OCI-LY3 (cell line): ENCODE measurements at regions not wholly inside any gene's neighbourhood (a gene's known extent, or its start where the extent isn't known, plus 50 kb on each side); places are given as distances from the start of the nearest gene placed in this dataset.

Experiments used
- H2AFZ ChIP-seq: fragments of 200-600, 300-600 bp; shearing (Covaris generic); 2 replicates; pipeline ENCODE4 v1.6.0; 2014; ENCODE audit warnings: antibody characterized with exemption, low read depth, low read length
- H3K27ac ChIP-seq: fragments of 200-600, 300-600 bp; sonication (generic); 2 replicates; pipeline ENCODE4 v1.5.1; 2014; ENCODE audit warnings: mild to moderate bottlenecking, low read length, moderate library complexity, mixed read lengths
- H3K27me3 ChIP-seq: fragments of 200-600, 300-600 bp; sonication (generic); 2 replicates; pipeline ENCODE4 v1.6.1; 2014; ENCODE audit warnings: low read depth, low read length, mixed read lengths
- H3K36me3 ChIP-seq: fragments of 200-600, 300-600 bp; sonication (generic); replicated peaks from 2 replicates; pipeline ENCODE3; 2014; ENCODE audit warnings: low read depth, low read length, mixed read lengths
- H3K4me1 ChIP-seq: fragments of 300-600, 200-600 bp; sonication (generic); 2 replicates; pipeline ENCODE4 v1.6.1; 2014; ENCODE audit warnings: low read length, mixed read lengths
- H3K4me2 ChIP-seq: fragments of 200-600, 300-600 bp; sonication (generic); 2 replicates; pipeline ENCODE4 v1.6.1; 2014; ENCODE audit warnings: low read length, mixed read lengths
- H3K4me3 ChIP-seq: fragments of 300-600, 200-600 bp; sonication (generic); 2 replicates; pipeline ENCODE4 v1.5.1; 2014; ENCODE audit warnings: antibody characterized with exemption, mild to moderate bottlenecking, low read length, moderate library complexity
- H3K79me2 ChIP-seq: fragments of 300-600, 200-600 bp; shearing (Covaris generic); 2 replicates; pipeline ENCODE4 v1.6.1; 2014; ENCODE audit warnings: mild to moderate bottlenecking, low read length, mixed read lengths
- H3K9ac ChIP-seq: fragments of 300-600, 200-600 bp; shearing (Covaris generic); 2 replicates; pipeline ENCODE4 v1.6.0; 2014; ENCODE audit warnings: mild to moderate bottlenecking, low read length, moderate library complexity
- H3K9me3 ChIP-seq: fragments of 200-600, 300-600 bp; shearing (Covaris generic); 2 replicates; pipeline ENCODE4 v1.6.1; 2014; ENCODE audit warnings: low read length, mixed read lengths; ENCODE audit not compliant: insufficient read depth
- H4K20me1 ChIP-seq: fragments of 200-600, 300-600 bp; sonication (generic); 2 replicates; pipeline ENCODE4 v1.6.1; 2016; ENCODE audit warnings: low read length, mixed read lengths; ENCODE audit not compliant: insufficient read depth
- EZH2phosphoT487 ChIP-seq: fragments of 200-600 bp; shearing (Covaris generic); IDR thresholded peaks from 2 replicates; pipeline ENCODE4 v1.6.1; 2018; ENCODE audit warnings: antibody characterized with exemption, mixed run types, low read depth
- TF ChIP-seq, protein P1 (sequence below): fragments of 200-600, 300-600 bp; sonication (generic); IDR thresholded peaks from 2 replicates; pipeline ENCODE4 v1.5.1; 2014; ENCODE audit warnings: antibody characterized with exemption, low read length, low read depth

- Histone ChIP-seq H4K20me1 (no peaks in the 10 kb centered on the region), H3K36me3 (no peaks in the 10 kb centered on the region), H3K4me2 (no peak overlapping the region), H3K27ac (no peak overlapping the region), H3K9ac (no peak overlapping the region), H3K27me3 (no peaks in the 10 kb centered on the region), H3K9me3 (no peaks in the 10 kb centered on the region), H3K79me2 (no peaks in the 10 kb centered on the region), H2AFZ (no peak overlapping the region), H3K4me3 (no peak overlapping the region), H3K4me1 (no peaks in the 10 kb centered on the region)
- TF ChIP-seq, protein P1, sequence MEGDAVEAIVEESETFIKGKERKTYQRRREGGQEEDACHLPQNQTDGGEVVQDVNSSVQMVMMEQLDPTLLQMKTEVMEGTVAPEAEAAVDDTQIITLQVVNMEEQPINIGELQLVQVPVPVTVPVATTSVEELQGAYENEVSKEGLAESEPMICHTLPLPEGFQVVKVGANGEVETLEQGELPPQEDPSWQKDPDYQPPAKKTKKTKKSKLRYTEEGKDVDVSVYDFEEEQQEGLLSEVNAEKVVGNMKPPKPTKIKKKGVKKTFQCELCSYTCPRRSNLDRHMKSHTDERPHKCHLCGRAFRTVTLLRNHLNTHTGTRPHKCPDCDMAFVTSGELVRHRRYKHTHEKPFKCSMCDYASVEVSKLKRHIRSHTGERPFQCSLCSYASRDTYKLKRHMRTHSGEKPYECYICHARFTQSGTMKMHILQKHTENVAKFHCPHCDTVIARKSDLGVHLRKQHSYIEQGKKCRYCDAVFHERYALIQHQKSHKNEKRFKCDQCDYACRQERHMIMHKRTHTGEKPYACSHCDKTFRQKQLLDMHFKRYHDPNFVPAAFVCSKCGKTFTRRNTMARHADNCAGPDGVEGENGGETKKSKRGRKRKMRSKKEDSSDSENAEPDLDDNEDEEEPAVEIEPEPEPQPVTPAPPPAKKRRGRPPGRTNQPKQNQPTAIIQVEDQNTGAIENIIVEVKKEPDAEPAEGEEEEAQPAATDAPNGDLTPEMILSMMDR, result no peak
- no peak for TF ChIP-seq EZH2phosphoT487
Measured at GRCh38 chr5:85741972-85742371, 875.8 kb upstream of the COX7C start.

- no peak overlapping the region for H3K27ac ChIP-seq
- H2AFZ ChIP-seq, result no peak overlapping the region
- no peak overlapping the region for H3K4me3 ChIP-seq
- no peak overlapping the region for H3K4me2 ChIP-seq
- no peaks in the 10 kb centered on the region for H3K27me3 ChIP-seq
- H3K9me3 ChIP-seq, result no peaks in the 10 kb centered on the region
- H3K79me2 ChIP-seq, result no peaks in the 10 kb centered on the region
- no peaks in the 10 kb centered on the region for H4K20me1 ChIP-seq
- no peak overlapping the region for H3K9ac ChIP-seq
- no peaks in the 10 kb centered on the region for H3K4me1 ChIP-seq
- TF ChIP-seq EZH2phosphoT487, result no peak
- TF ChIP-seq, protein P1, result no peak
- H3K36me3 ChIP-seq, result no peaks in the 10 kb centered on the region
Measured at GRCh38 chr5:85760519-85760918, 857.2 kb upstream of the COX7C start.

DNA sequence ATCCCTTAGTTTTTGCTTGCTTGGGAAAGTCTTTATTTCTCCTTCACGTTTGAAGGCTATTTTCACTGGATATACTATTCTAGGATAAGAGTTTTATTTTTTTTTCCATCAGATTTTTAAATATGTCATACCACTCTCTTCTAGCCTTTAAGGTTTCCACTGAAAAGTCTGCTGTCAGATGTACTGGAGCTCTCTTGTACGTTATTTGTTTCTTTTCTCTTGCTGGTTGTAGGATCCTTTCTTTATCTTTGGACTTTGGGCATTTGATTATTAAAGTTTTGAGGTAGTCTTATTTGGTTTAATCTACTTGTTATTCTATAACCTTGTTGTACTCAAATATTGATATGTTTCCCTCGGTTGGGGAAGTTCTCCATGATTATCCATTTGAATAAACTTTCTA lies 848.4 kb upstream of the COX7C start:
- H3K27ac ChIP-seq, result no peak overlapping the region
- no peaks in the 10 kb centered on the region for H3K4me1 ChIP-seq
- H3K79me2 ChIP-seq, result no peaks in the 10 kb centered on the region
- no peaks in the 10 kb centered on the region for H3K9me3 ChIP-seq
- no peak overlapping the region for H3K9ac ChIP-seq
- H3K36me3 ChIP-seq, result no peaks in the 10 kb centered on the region
- no peak overlapping the region for H2AFZ ChIP-seq
- H4K20me1 ChIP-seq, result no peaks in the 10 kb centered on the region
- no peak for TF ChIP-seq EZH2phosphoT487
- TF ChIP-seq, protein P1, result no peak
- no peak overlapping the region for H3K4me2 ChIP-seq
- no peak overlapping the region for H3K4me3 ChIP-seq
- H3K27me3 ChIP-seq, result no peaks in the 10 kb centered on the region

DNA sequence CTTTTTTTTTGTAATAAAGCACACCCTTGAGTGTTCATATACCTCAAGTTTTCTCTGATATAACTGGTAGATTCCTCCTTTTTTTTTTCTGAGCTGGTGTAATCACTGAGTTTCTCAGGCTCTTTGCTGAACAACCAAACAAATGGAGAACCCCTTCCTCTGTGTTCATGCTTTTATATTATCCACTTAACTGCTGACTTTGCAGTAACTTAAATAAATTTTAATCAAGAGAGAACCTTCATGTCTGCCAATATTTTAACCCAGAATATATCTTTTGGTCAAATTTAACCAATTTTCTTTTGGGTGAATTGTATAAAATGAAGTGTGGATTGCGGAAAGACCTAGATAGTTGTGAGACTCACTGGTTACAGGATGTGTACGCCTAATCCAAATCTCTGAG lies 833.0 kb upstream of the COX7C start:
- Histone ChIP-seq H3K36me3 (no peaks in the 10 kb centered on the region), H3K4me1 (no peaks in the 10 kb centered on the region), H3K4me2 (no peak overlapping the region), H3K27ac (no peak overlapping the region), H2AFZ (no peak overlapping the region), H3K9me3 (no peaks in the 10 kb centered on the region), H3K4me3 (no peak overlapping the region), H3K27me3 (no peaks in the 10 kb centered on the region), H3K9ac (no peak overlapping the region), H4K20me1 (no peaks in the 10 kb centered on the region), H3K79me2 (no peaks in the 10 kb centered on the region)
- TF ChIP-seq EZH2phosphoT487, result no peak
- TF ChIP-seq, protein P1, result no peak
